SU-DHL-6 (cell line): ENCODE measurements at regions not wholly inside any gene's neighbourhood (a gene's known extent, or its start where the extent isn't known, plus 50 kb on each side); places are given as distances from the start of the nearest gene placed in this dataset.

Experiments used
- H2AFZ ChIP-seq: fragments of 200-600 bp; sonication (generic); 2 replicates; pipeline ENCODE4 v1.6.1; 2014; ENCODE audit warnings: low read depth, mild to moderate bottlenecking, moderate library complexity, mixed read lengths, antibody characterized with exemption, low read length; ENCODE audit not compliant: severe bottlenecking
- H3F3A ChIP-seq: fragments of 200-600 bp; shearing (Covaris generic); 2 replicates; pipeline ENCODE4 v1.6.0; 2016; ENCODE audit warnings: antibody characterized with exemption, mild to moderate bottlenecking; ENCODE audit not compliant: insufficient read depth
- H3K27ac ChIP-seq: fragments of 200-600 bp; sonication (generic); 2 replicates; pipeline ENCODE4 v1.5.1; 2016; ENCODE audit warnings: low read depth, mild to moderate bottlenecking, low read length, moderate library complexity, mixed read lengths
- H3K27me3 ChIP-seq: fragments of 200-600 bp; sonication (generic), shearing (Covaris generic); 2 replicates; pipeline ENCODE4 v1.6.0; 2014; ENCODE audit warnings: mild to moderate bottlenecking, low read length
- H3K36me3 ChIP-seq: fragments of 200-600 bp; sonication (generic); 2 replicates; pipeline ENCODE4 v1.6.1; 2014; ENCODE audit warnings: mild to moderate bottlenecking, low read length, mixed read lengths
- H3K4me2 ChIP-seq: fragments of 300-600, 200-600 bp; shearing (Covaris generic), sonication (generic); 2 replicates; pipeline ENCODE4 v1.6.0; 2014; ENCODE audit warnings: low read length, low read depth, mild to moderate bottlenecking; ENCODE audit not compliant: poor library complexity, severe bottlenecking
- H3K4me3 ChIP-seq: fragments of 200-600 bp; sonication (generic); 2 replicates; pipeline ENCODE4 v1.5.1; 2014; ENCODE audit warnings: antibody characterized with exemption, low read length, mild to moderate bottlenecking, mixed read lengths; ENCODE audit not compliant: insufficient read depth, poor library complexity, severe bottlenecking
- H3K79me2 ChIP-seq: fragments of 200-600 bp; sonication (generic); 2 replicates; pipeline ENCODE4 v1.6.1; 2014; ENCODE audit warnings: mild to moderate bottlenecking, low read length, moderate library complexity; ENCODE audit not compliant: insufficient read depth
- H3K9ac ChIP-seq: fragments of 200-600 bp; sonication (generic); 2 replicates; pipeline ENCODE4 v1.7.0; 2014; ENCODE audit warnings: mild to moderate bottlenecking, low read length
- H3K9me2 ChIP-seq: fragments of 200-600 bp; sonication (generic); replicated peaks from 2 replicates; pipeline ENCODE4 v1.6.1; 2014; ENCODE audit warnings: low read length; ENCODE audit not compliant: insufficient read depth
- H3K9me3 ChIP-seq: fragments of 200-600 bp; sonication (generic); 2 replicates; pipeline ENCODE4 v1.6.1; 2014; ENCODE audit warnings: low read length, mixed read lengths; ENCODE audit not compliant: insufficient read depth
- H4K20me1 ChIP-seq: fragments of 200-600 bp; sonication (generic); 2 replicates; pipeline ENCODE4 v1.6.1; 2014; ENCODE audit warnings: low read depth, mild to moderate bottlenecking, antibody characterized with exemption, low read length, moderate library complexity, mixed read lengths
- CTCF ChIP-seq: fragments of 200-600 bp; sonication (generic); IDR thresholded peaks from one replicate; pipeline ENCODE4 v1.5.1; 2017; ENCODE audit warnings: antibody characterized with exemption, mild to moderate bottlenecking, low read length, moderate library complexity; ENCODE audit not compliant: insufficient read depth, poor library complexity, severe bottlenecking
- EZH2phosphoT487 ChIP-seq: fragments of 200-600 bp; sonication (generic), shearing (Covaris generic); conservative IDR thresholded peaks from 2 replicates; pipeline ENCODE4 v1.6.1; 2018; ENCODE audit warnings: mild to moderate bottlenecking, antibody characterized with exemption, low read length, moderate library complexity, mixed read lengths

GRCh38 chr22:27043262-27043661, 385.9 kb downstream of the MIAT start:
- Histone ChIP-seq H4K20me1 (no peaks in the 10 kb centered on the region), H3K4me3 (no peak overlapping the region), H3K36me3 (no peaks in the 10 kb centered on the region), H3K79me2 (no peaks in the 10 kb centered on the region), H3F3A (no peaks in the 10 kb centered on the region), H3K27me3 (no peaks in the 10 kb centered on the region), H3K4me2 (no peak overlapping the region), H3K9ac (no peak overlapping the region), H3K27ac (no peak overlapping the region), H2AFZ (no peak overlapping the region), H3K9me3 (no peaks in the 10 kb centered on the region), H3K9me2 (no peaks in the 10 kb centered on the region)
- TF ChIP-seq EZH2phosphoT487 (no peak), CTCF (no peak)

DNA sequence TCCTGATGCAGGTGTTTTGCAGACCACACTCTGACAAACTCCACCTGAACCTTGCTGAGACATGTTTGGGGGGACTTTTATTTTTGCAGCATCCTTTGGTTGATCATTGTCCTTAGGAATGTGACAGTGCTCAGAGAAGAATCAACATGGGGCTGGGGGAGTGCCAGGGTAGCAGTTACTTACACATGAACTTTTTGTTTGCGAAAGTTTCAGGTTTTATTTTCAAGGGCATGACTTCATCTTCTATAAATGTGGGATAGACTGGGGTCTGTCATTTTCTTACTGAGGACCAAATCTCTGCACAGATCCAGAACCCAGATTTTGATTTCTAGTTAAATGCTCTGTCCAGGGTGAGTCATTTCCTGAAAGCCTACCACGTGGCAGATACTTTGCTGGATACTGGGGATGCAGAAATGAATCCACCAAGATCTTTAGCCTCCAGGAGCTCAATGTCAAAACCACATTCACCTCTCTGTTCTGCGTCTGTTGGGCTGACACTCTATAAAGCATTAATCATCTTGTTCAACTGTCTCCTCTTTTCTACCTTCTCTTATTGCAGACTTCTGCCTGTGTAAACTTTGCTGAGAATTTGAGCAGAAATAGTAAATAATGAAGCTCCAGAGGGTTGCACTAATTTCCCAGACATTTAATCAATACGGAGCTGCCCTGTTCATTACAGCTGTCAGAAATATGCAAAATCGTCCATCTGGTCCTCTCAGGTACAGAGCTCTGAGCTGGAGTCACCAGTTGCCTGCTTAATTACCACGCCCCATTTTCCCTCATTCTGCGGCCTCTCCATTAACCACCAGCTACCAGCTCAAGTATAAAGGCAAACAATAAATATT, 387.9 kb downstream of the MIAT start:
- Histone ChIP-seq H3F3A (no peaks in the 10 kb centered on the region), H3K36me3 (no peaks in the 10 kb centered on the region), H3K79me2 (no peaks in the 10 kb centered on the region), H3K4me3 (no peak overlapping the region), H3K9ac (no peak overlapping the region), H3K27ac (no peak overlapping the region), H2AFZ (no peak overlapping the region), H3K27me3 (no peaks in the 10 kb centered on the region), H3K9me2 (no peaks in the 10 kb centered on the region), H4K20me1 (no peaks in the 10 kb centered on the region), H3K4me2 (no peak overlapping the region), H3K9me3 (no peaks in the 10 kb centered on the region)
- TF ChIP-seq CTCF (no peak), EZH2phosphoT487 (no peak)

- H2AFZ ChIP-seq = no peak overlapping the region
- no peaks in the 10 kb centered on the region for H3K9me2 ChIP-seq
- H3K27ac ChIP-seq = no peak overlapping the region
- H3K79me2 ChIP-seq = no peaks in the 10 kb centered on the region
- no peaks in the 10 kb centered on the region for H3K36me3 ChIP-seq
- no peaks in the 10 kb centered on the region for H4K20me1 ChIP-seq
- no peaks in the 10 kb centered on the region for H3K9me3 ChIP-seq
- H3K4me2 ChIP-seq = no peak overlapping the region
- no peak overlapping the region for H3K9ac ChIP-seq
- no peaks in the 10 kb centered on the region for H3F3A ChIP-seq
- no peak overlapping the region for H3K4me3 ChIP-seq
- no peak for TF ChIP-seq EZH2phosphoT487
- no peak for TF ChIP-seq CTCF
- H3K27me3 ChIP-seq = no peaks in the 10 kb centered on the region
Measured at GRCh38 chr22:27046086-27046485, 388.7 kb downstream of the MIAT start.
